ENCODE measurements at regions not wholly inside any gene's neighbourhood (a gene's known extent, or its start where the extent isn't known, plus 50 kb on each side); places are given as distances from the start of the nearest gene placed in this dataset.

DNA sequence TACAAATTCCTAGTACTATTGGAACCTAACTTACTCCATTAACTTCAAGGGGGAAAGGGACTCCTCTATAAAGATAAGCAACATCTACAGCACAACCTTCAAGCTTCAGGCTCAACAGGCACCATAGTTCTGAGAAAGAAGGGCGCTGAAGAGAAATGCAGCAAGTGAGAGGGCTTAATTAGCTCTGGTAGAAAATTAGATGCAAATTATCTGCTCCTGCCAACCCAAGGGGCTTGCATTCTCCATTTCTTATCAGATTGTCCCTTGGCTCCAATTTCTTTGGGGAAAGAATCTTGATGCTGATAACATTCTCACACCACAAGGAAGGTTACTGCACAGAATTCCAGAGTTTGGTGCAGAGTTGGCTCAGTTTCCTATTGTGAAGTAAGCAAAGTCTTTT lies 214.6 kb downstream of the GABRG2 start:
- no peak overlapping the region for H2AFZ ChIP-seq (ENCODE audit: insufficient read depth, low read depth, low read length, poor library complexity, severe bottlenecking)
- CTCF ChIA-PET = no interaction called here
- TF ChIP-seq, protein P1, sequence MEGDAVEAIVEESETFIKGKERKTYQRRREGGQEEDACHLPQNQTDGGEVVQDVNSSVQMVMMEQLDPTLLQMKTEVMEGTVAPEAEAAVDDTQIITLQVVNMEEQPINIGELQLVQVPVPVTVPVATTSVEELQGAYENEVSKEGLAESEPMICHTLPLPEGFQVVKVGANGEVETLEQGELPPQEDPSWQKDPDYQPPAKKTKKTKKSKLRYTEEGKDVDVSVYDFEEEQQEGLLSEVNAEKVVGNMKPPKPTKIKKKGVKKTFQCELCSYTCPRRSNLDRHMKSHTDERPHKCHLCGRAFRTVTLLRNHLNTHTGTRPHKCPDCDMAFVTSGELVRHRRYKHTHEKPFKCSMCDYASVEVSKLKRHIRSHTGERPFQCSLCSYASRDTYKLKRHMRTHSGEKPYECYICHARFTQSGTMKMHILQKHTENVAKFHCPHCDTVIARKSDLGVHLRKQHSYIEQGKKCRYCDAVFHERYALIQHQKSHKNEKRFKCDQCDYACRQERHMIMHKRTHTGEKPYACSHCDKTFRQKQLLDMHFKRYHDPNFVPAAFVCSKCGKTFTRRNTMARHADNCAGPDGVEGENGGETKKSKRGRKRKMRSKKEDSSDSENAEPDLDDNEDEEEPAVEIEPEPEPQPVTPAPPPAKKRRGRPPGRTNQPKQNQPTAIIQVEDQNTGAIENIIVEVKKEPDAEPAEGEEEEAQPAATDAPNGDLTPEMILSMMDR (IDR thresholded peaks at IDR 0.05) = no peak
- no peak for TF ChIP-seq EZH2 (IDR thresholded peaks at IDR 0.05; ENCODE audit: borderline replicate concordance, insufficient read depth, low read depth, low read length, poor library complexity, severe bottlenecking)
- no peak for ATAC-seq (ENCODE audit: low read depth)
- no peaks in the 10 kb centered on the region for H3K4me1 Mint-ChIP-seq
- H3K27me3 ChIP-seq (replicated peaks in 1 of 4; ENCODE audit: control extremely low read depth in 1 of 4, control insufficient read depth in 3 of 4, insufficient read depth in 4 of 4, low read length in 3 of 4) = no peaks in the 10 kb centered on the region
- intact Hi-C loops (cut with micrococcal nuclease) = no loop called here
- no peak overlapping the region for H3K4me3 ChIP-seq (ENCODE audit: control extremely low read depth in 1 of 5, extremely low read depth in 1 of 5, insufficient read depth in 1 of 5, low read depth in 2 of 5, low read length in 4 of 5)
- H3K27ac ChIP-seq (ENCODE audit: low read length in 2 of 2) = no peak overlapping the region
- POLR2A ChIA-PET = no interaction called here
- H3K36me3 ChIP-seq (replicated peaks in 1 of 2; ENCODE audit: control extremely low read depth in 1 of 2, control insufficient read depth in 1 of 2, extremely low read depth in 1 of 2, insufficient read depth in 2 of 2, low read length in 1 of 2) = no peaks in the 10 kb centered on the region
- H4K20me1 ChIP-seq (ENCODE audit: control insufficient read depth, insufficient read depth, low read length, poor library complexity, severe bottlenecking) = no peaks in the 10 kb centered on the region
- no peak overlapping the region for H3K4me2 ChIP-seq (replicated peaks; ENCODE audit: low read depth, low read length, poor library complexity, severe bottlenecking)
- no peaks in the 10 kb centered on the region for H3K9me3 Mint-ChIP-seq (ENCODE audit: insufficient read depth)
- no peaks in the 10 kb centered on the region for H3K9me3 ChIP-seq (ENCODE audit: control extremely low read depth in 1 of 3, control insufficient read depth in 2 of 3, insufficient read depth in 1 of 3, low read length in 2 of 3)
- no CpG with 5 or more reads among the region's 1 CpG for WGBS (ENCODE audit: insufficient coverage)
- H3K9ac ChIP-seq (ENCODE audit: low read length) = no peak overlapping the region
- H3K4me3 Mint-ChIP-seq = no peak overlapping the region
- no peaks in the 10 kb centered on the region for H3K27me3 Mint-ChIP-seq
- no peak for DNase-seq
- H3K4me1 ChIP-seq (ENCODE audit: control insufficient read depth in 2 of 2, insufficient read depth in 2 of 2, low read length in 2 of 2) = no peaks in the 10 kb centered on the region
- no peak overlapping the region for H3K27ac Mint-ChIP-seq
- H3K79me2 ChIP-seq (ENCODE audit: control insufficient read depth, insufficient read depth, low read length) = no peaks in the 10 kb centered on the region

GRCh38 chr5:162283609-162284008 lies 216.0 kb downstream of the GABRG2 start:
- no peaks in the 10 kb centered on the region for H3K9me3 ChIP-seq (ENCODE audit: control extremely low read depth in 1 of 3, control insufficient read depth in 2 of 3, insufficient read depth in 1 of 3, low read length in 2 of 3)
- no peak overlapping the region for H3K4me3 ChIP-seq (ENCODE audit: control extremely low read depth in 1 of 5, extremely low read depth in 1 of 5, insufficient read depth in 1 of 5, low read depth in 2 of 5, low read length in 4 of 5)
- H3K79me2 ChIP-seq (ENCODE audit: control insufficient read depth, insufficient read depth, low read length) = no peaks in the 10 kb centered on the region
- H3K9me3 Mint-ChIP-seq (ENCODE audit: insufficient read depth) = no peaks in the 10 kb centered on the region
- ChIA-PET CTCF (no interaction called here), POLR2A (no interaction called here)
- H3K27me3 ChIP-seq (replicated peaks in 1 of 4; ENCODE audit: control extremely low read depth in 1 of 4, control insufficient read depth in 3 of 4, insufficient read depth in 4 of 4, low read length in 3 of 4) = no peaks in the 10 kb centered on the region
- intact Hi-C loops (cut with micrococcal nuclease) = no loop called here
- H2AFZ ChIP-seq (ENCODE audit: insufficient read depth, low read depth, low read length, poor library complexity, severe bottlenecking) = no peak overlapping the region
- WGBS (ENCODE audit: insufficient coverage) = 0% methylated on average over 1 of the region's 1 CpG
- TF ChIP-seq EZH2 (IDR thresholded peaks at IDR 0.05; ENCODE audit: borderline replicate concordance, insufficient read depth, low read depth, low read length, poor library complexity, severe bottlenecking) = no peak
- TF ChIP-seq, protein P1 (IDR thresholded peaks at IDR 0.05) = no peak
- H3K4me1 ChIP-seq (ENCODE audit: control insufficient read depth in 2 of 2, insufficient read depth in 2 of 2, low read length in 2 of 2) = no peaks in the 10 kb centered on the region
- no peaks in the 10 kb centered on the region for H3K36me3 ChIP-seq (replicated peaks in 1 of 2; ENCODE audit: control extremely low read depth in 1 of 2, control insufficient read depth in 1 of 2, extremely low read depth in 1 of 2, insufficient read depth in 2 of 2, low read length in 1 of 2)
- no peaks in the 10 kb centered on the region for H4K20me1 ChIP-seq (ENCODE audit: control insufficient read depth, insufficient read depth, low read length, poor library complexity, severe bottlenecking)
- H3K27me3 Mint-ChIP-seq = no peaks in the 10 kb centered on the region
- no peaks in the 10 kb centered on the region for H3K4me1 Mint-ChIP-seq
- no peak overlapping the region for H3K9ac ChIP-seq (ENCODE audit: low read length)
- no peak overlapping the region for H3K4me3 Mint-ChIP-seq
- H3K27ac Mint-ChIP-seq = no peak overlapping the region
- ATAC-seq (ENCODE audit: low read depth) (no peak), DNase-seq (no peak)
- no peak overlapping the region for H3K27ac ChIP-seq (ENCODE audit: low read length in 2 of 2)
- no peak overlapping the region for H3K4me2 ChIP-seq (replicated peaks; ENCODE audit: low read depth, low read length, poor library complexity, severe bottlenecking)

All from B cell (primary cell).